ENCODE measurements at regions not wholly inside any gene's neighbourhood (a gene's known extent, or its start where the extent isn't known, plus 50 kb on each side); places are given as distances from the start of the nearest gene placed in this dataset.

DNA sequence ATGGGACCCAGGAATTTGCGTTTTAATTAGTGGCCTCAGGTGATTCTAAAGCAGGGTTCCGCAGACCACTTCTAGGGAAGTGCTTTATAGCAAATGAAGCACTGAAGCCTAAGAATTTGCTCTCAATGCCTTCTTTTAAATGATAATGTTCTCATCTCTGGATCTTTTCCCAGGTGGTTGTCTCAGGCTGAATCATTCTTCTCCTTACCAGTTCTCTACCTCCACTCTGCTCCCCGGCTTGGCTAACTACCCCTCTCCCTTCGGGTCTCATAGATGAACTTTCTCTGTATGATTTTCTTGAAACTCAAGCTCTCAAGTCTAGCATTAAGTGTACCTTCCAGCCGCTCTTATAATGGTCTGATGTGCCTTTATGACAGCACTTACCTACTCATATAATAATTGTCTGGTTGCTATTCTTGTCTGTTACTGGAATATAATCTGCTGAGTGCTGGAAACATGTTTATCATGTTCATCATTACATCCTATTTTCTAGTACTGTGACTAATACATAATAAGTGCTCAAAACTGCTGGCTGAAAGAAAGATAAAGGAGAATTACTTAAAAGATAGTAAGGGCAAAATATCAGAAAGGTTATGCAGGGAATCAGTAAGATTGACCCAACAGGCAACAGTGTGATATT lies 195.9 kb upstream of the SESN3 start:
- no peak overlapping the region for H3K4me3 Mint-ChIP-seq
- H3K36me3 Mint-ChIP-seq (ENCODE audit: low read depth): no peaks in the 10 kb centered on the region
- DNase-seq: no peak
- H3K4me1 Mint-ChIP-seq (ENCODE audit: low read depth): no peaks in the 10 kb centered on the region
- no peaks in the 10 kb centered on the region; the same call in 1 of the 2 replicates for H3K9me3 Mint-ChIP-seq
- TF ChIP-seq, protein P1, sequence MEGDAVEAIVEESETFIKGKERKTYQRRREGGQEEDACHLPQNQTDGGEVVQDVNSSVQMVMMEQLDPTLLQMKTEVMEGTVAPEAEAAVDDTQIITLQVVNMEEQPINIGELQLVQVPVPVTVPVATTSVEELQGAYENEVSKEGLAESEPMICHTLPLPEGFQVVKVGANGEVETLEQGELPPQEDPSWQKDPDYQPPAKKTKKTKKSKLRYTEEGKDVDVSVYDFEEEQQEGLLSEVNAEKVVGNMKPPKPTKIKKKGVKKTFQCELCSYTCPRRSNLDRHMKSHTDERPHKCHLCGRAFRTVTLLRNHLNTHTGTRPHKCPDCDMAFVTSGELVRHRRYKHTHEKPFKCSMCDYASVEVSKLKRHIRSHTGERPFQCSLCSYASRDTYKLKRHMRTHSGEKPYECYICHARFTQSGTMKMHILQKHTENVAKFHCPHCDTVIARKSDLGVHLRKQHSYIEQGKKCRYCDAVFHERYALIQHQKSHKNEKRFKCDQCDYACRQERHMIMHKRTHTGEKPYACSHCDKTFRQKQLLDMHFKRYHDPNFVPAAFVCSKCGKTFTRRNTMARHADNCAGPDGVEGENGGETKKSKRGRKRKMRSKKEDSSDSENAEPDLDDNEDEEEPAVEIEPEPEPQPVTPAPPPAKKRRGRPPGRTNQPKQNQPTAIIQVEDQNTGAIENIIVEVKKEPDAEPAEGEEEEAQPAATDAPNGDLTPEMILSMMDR (IDR thresholded peaks at IDR 0.05): no peak
- H3K27me3 Mint-ChIP-seq (ENCODE audit: insufficient read depth): no peaks in the 10 kb centered on the region; the same call in 1 of the 2 replicates
- H3K27ac Mint-ChIP-seq: no peak overlapping the region

GRCh38 chr11:95419915-95420314 lies 188.9 kb upstream of the SESN3 start:
- no peaks in the 10 kb centered on the region for H3K36me3 Mint-ChIP-seq (ENCODE audit: low read depth)
- no peak overlapping the region for H3K27ac Mint-ChIP-seq
- H3K4me3 Mint-ChIP-seq: no peak overlapping the region
- H3K9me3 Mint-ChIP-seq: peaks cover 29% of the 10 kb centered on the region
- H3K4me1 Mint-ChIP-seq (ENCODE audit: low read depth): no peaks in the 10 kb centered on the region
- H3K27me3 Mint-ChIP-seq (ENCODE audit: insufficient read depth): no peaks in the 10 kb centered on the region; the same call in none of the 2 replicates
- no peak for DNase-seq
- TF ChIP-seq, protein P1 (IDR thresholded peaks at IDR 0.05): no peak

DNA sequence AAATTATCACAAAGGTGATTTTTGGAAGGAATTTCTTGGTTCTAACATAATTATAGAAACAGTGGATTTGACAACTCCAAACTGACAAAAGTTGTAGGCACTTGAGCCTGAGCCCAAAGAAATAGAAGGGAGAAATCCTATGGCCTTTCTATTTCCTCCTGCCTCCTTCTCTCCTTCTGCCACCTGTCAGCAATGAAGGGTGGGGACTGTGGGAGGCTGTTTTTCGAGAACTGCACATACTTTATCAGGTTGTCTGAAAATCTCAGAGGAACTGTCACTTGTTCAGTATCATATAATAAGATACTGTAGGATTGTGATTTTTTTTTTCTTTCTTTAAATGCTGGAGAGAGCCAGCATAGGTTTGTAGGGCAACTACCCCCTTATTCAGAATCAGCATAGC lies 187.9 kb upstream of the SESN3 start:
- TF ChIP-seq, protein P1 (IDR thresholded peaks at IDR 0.05): no peak
- Mint-ChIP-seq H3K4me1 (ENCODE audit: low read depth) (no peaks in the 10 kb centered on the region), H3K4me3 (no peak overlapping the region), H3K27ac (no peak overlapping the region), H3K9me3 (peaks cover 29% of the 10 kb centered on the region), H3K36me3 (ENCODE audit: low read depth) (no peaks in the 10 kb centered on the region), H3K27me3 (ENCODE audit: insufficient read depth) (no peaks in the 10 kb centered on the region; the same call in none of the 2 replicates)
- DNase-seq: no peak

DNA sequence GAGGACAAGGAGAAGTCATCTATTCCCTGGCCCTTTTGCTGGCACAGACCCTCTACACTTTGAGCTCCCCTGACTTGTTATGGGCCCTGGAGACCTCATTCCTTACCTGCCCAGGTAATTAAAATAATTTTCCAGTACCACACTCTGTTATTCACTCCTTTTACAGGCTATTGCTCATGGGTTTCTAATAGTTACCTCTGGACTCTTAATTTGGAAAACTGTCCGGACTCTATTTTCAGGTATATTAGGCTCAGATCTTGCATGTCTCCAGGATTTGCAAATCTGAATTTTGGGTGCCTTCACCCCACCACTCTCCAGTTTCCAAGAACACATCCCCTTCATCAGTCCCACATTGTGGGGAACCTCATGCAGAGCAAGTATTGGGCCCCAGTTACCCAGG lies 186.8 kb upstream of the SESN3 start:
- Mint-ChIP-seq H3K27me3 (ENCODE audit: insufficient read depth) (no peaks in the 10 kb centered on the region; the same call in none of the 2 replicates), H3K9me3 (peaks cover 29% of the 10 kb centered on the region), H3K27ac (no peak overlapping the region), H3K36me3 (ENCODE audit: low read depth) (no peaks in the 10 kb centered on the region), H3K4me3 (no peak overlapping the region), H3K4me1 (ENCODE audit: low read depth) (no peaks in the 10 kb centered on the region)
- TF ChIP-seq, protein P1 (IDR thresholded peaks at IDR 0.05): no peak
- no peak for DNase-seq

GRCh38 chr11:95415837-95416304 lies 184.9 kb upstream of the SESN3 start:
- no peaks in the 10 kb centered on the region for H3K4me1 Mint-ChIP-seq (ENCODE audit: low read depth)
- no peaks in the 10 kb centered on the region; the same call in none of the 2 replicates for H3K27me3 Mint-ChIP-seq (ENCODE audit: insufficient read depth)
- DNase-seq: no peak
- TF ChIP-seq, protein P1 (IDR thresholded peaks at IDR 0.05): no peak
- H3K36me3 Mint-ChIP-seq (ENCODE audit: low read depth): no peaks in the 10 kb centered on the region
- peaks cover 32% of the 10 kb centered on the region for H3K9me3 Mint-ChIP-seq
- H3K27ac Mint-ChIP-seq: no peak overlapping the region
- H3K4me3 Mint-ChIP-seq: no peak overlapping the region

Measured in HFFc6 (cell line).